ENCODE measurements at regions not wholly inside any gene's neighbourhood (a gene's known extent, or its start where the extent isn't known, plus 50 kb on each side); places are given as distances from the start of the nearest gene placed in this dataset.

GRCh38 chrX:134173541-134174272 is 63.3 kb upstream of the CCDC160 start:
- DNase-seq: no peak

- DNase-seq: no peak
Measured at GRCh38 chrX:134174273-134174660, 62.7 kb upstream of the CCDC160 start.

GRCh38 chrX:134174859-134175258 is 62.1 kb upstream of the CCDC160 start:
- DNase-seq: no peak

- DNase-seq: no peak
Measured at GRCh38 chrX:134177527-134177926, 59.5 kb upstream of the CCDC160 start.

GRCh38 chrX:134180601-134181274 is 56.2 kb upstream of the CCDC160 start:
- DNase-seq: no peak

- DNase-seq: no peak
Measured at GRCh38 chrX:134181275-134181660, 55.7 kb upstream of the CCDC160 start.

GRCh38 chrX:134183665-134184064 is 53.3 kb upstream of the CCDC160 start:
- no peak for DNase-seq

GRCh38 chrX:134184936-134185335 is 52.0 kb upstream of the CCDC160 start:
- no peak for DNase-seq

- no peak for DNase-seq
Measured at GRCh38 chrX:134186362-134187121, 50.4 kb upstream of the CCDC160 start.

Measured in inflammatory macrophage treated with lipopolysaccharide for 1 hour (primary cell).